DOHH2 (cell line): ENCODE measurements at regions not wholly inside any gene's neighbourhood (a gene's known extent, or its start where the extent isn't known, plus 50 kb on each side); places are given as distances from the start of the nearest gene placed in this dataset.

Experiments
- EZH2phosphoT487 ChIP-seq: fragments of 200-600 bp; sonication (generic); IDR thresholded peaks from 2 replicates; pipeline ENCODE4 v1.6.1; 2017; ENCODE audit warnings: borderline replicate concordance, mild to moderate bottlenecking, antibody characterized with exemption, low read length, moderate library complexity, mixed read lengths
- TF ChIP-seq, protein P1 (sequence below): fragments of 200-600 bp; sonication (generic); IDR thresholded peaks from one replicate; pipeline ENCODE4 v1.5.1; 2014; ENCODE audit warnings: antibody characterized with exemption, mild to moderate bottlenecking, low read depth, low read length; ENCODE audit not compliant: poor library complexity, severe bottlenecking

DNA sequence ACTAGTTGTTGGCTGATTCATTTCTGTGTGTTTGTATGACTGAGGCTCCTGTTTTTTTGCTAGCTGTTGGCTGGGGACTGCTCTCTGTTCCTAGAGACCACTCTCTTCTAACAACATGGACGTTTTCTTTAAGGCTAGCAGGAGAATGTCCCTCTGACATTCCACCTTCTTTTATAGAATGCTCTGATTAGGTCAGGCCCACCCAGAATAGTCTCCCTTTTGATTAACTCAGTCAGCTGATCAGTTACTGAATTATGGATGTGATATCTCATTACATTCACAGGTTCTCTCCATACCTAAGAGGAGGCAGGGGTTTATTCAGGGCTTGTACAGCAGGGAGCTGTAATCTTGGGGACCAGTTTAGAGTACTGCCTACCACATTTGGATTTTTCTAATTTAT is 175.6 kb upstream of the RHOBTB1 start:
- TF ChIP-seq, protein P1, sequence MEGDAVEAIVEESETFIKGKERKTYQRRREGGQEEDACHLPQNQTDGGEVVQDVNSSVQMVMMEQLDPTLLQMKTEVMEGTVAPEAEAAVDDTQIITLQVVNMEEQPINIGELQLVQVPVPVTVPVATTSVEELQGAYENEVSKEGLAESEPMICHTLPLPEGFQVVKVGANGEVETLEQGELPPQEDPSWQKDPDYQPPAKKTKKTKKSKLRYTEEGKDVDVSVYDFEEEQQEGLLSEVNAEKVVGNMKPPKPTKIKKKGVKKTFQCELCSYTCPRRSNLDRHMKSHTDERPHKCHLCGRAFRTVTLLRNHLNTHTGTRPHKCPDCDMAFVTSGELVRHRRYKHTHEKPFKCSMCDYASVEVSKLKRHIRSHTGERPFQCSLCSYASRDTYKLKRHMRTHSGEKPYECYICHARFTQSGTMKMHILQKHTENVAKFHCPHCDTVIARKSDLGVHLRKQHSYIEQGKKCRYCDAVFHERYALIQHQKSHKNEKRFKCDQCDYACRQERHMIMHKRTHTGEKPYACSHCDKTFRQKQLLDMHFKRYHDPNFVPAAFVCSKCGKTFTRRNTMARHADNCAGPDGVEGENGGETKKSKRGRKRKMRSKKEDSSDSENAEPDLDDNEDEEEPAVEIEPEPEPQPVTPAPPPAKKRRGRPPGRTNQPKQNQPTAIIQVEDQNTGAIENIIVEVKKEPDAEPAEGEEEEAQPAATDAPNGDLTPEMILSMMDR, result no peak
- TF ChIP-seq EZH2phosphoT487, result no peak
